GM23338 (cell line): ENCODE measurements at regions not wholly inside any gene's neighbourhood (a gene's known extent, or its start where the extent isn't known, plus 50 kb on each side); places are given as distances from the start of the nearest gene placed in this dataset.

ENCODE experiments used
- ATAC-seq: fragments of 200-7000 bp; cut with Tn5 transposase; 3 replicates; pipeline ENCODE4 v1.9.1; 2020
- DNase-seq: peaks from one replicate; pipeline ENCODE4 v3.0.0-alpha.2; 2015; ENCODE audit warnings: low spot score
- H2AFZ ChIP-seq: fragments of 200-600 bp; sonication (generic); 2 replicates; pipeline ENCODE4 v1.8.0; 2016; ENCODE audit warnings: antibody characterized with exemption, mild to moderate bottlenecking, moderate library complexity
- H3F3A ChIP-seq: fragments of 200-600 bp; sonication (generic); replicated peaks from 2 replicates; pipeline ENCODE4 v1.8.0; 2017; ENCODE audit warnings: antibody characterized with exemption, mixed run types, low read depth
- H3K27ac ChIP-seq: fragments of 200-600 bp; sonication (generic); 2 replicates; pipeline ENCODE4 v1.6.1; 2016; ENCODE audit warnings: low read depth
- H3K27me3 ChIP-seq: fragments of 200-600 bp; sonication (generic); 2 replicates; pipeline ENCODE4 v1.8.0; 2016; ENCODE audit warnings: mild to moderate bottlenecking, mixed run types, moderate library complexity; ENCODE audit not compliant: insufficient read depth
- H3K36me3 ChIP-seq: fragments of 200-600 bp; sonication (generic); 2 replicates; pipeline ENCODE4 v1.8.0; 2016; ENCODE audit warnings: mild to moderate bottlenecking; ENCODE audit not compliant: insufficient read depth
- H3K4me1 ChIP-seq: fragments of 200-600 bp; sonication (generic); 2 replicates; pipeline ENCODE4 v1.8.0; 2016; ENCODE audit warnings: mild to moderate bottlenecking, moderate library complexity; ENCODE audit not compliant: insufficient read depth
- H3K4me2 ChIP-seq: fragments of 200-600 bp; sonication (generic); 2 replicates; pipeline ENCODE4 v1.7.1; 2017; ENCODE audit warnings: mixed run types
- H3K4me3 ChIP-seq: fragments of 200-600 bp; sonication (generic); 2 replicates; pipeline ENCODE4 v1.6.1; 2016; ENCODE audit warnings: mixed run types
- H3K79me2 ChIP-seq: fragments of 200-600 bp; sonication (generic); replicated peaks from 2 replicates; pipeline ENCODE4 v1.8.0; 2017; ENCODE audit warnings: mild to moderate bottlenecking; ENCODE audit not compliant: insufficient read depth
- H3K9me2 ChIP-seq: fragments of 200-600 bp; sonication (generic); 2 replicates; pipeline ENCODE4 v1.8.0; 2017; ENCODE audit not compliant: insufficient read depth
- H4K20me1 ChIP-seq: fragments of 200-600 bp; sonication (generic); replicated peaks from 2 replicates; pipeline ENCODE4 v1.8.0; 2017; ENCODE audit warnings: mild to moderate bottlenecking; ENCODE audit not compliant: insufficient read depth
- H3K27ac Mint-ChIP-seq: 2 replicates; pipeline ENCODE4 v1.8.0; 2020; ENCODE audit warnings: inconsistent platforms, mild to moderate bottlenecking, moderate library complexity, mixed read lengths
- H3K27me3 Mint-ChIP-seq: 3 replicates; pipeline ENCODE4 v1.8.0; 2022; ENCODE audit warnings: low read depth, mild to moderate bottlenecking, moderate library complexity, mixed read lengths, inconsistent platforms; ENCODE audit not compliant: insufficient read depth, poor library complexity
- H3K36me3 Mint-ChIP-seq: 3 replicates; pipeline ENCODE4 v1.8.0; 2021; ENCODE audit warnings: low read depth, mild to moderate bottlenecking, inconsistent platforms, moderate library complexity, mixed read lengths
- H3K4me1 Mint-ChIP-seq: 3 replicates; pipeline ENCODE4 v1.8.0; 2020; ENCODE audit warnings: mild to moderate bottlenecking, inconsistent platforms, mixed read lengths
- H3K4me3 Mint-ChIP-seq: 3 replicates; pipeline ENCODE4 v1.8.0; 2021; ENCODE audit warnings: moderate library complexity, mild to moderate bottlenecking, inconsistent platforms, mixed read lengths
- H3K9me3 Mint-ChIP-seq: 3 replicates; pipeline ENCODE4 v1.8.0; 2020; ENCODE audit warnings: moderate library complexity, mild to moderate bottlenecking, inconsistent platforms, mixed read lengths
- CREB1 ChIP-seq: fragments of 250-450 bp; sonication (Bioruptor Pico); IDR thresholded peaks from 2 replicates; pipeline ENCODE4 v1.5.0; 2020; ENCODE audit warnings: low read depth, mild to moderate bottlenecking, moderate library complexity
- EZH2 ChIP-seq: fragments of 200-600 bp; sonication (generic); IDR thresholded peaks from one replicate; pipeline ENCODE4 v1.8.0; 2017; ENCODE audit warnings: antibody characterized with exemption, mild to moderate bottlenecking, low read depth; ENCODE audit not compliant: unreplicated experiment
- EZH2phosphoT487 ChIP-seq: fragments of 200-600 bp; sonication (generic); IDR thresholded peaks from one replicate; pipeline ENCODE4 v1.8.1; 2018; ENCODE audit warnings: antibody characterized with exemption; ENCODE audit not compliant: unreplicated experiment
- NANOG ChIP-seq: IDR thresholded peaks from 2 replicates; pipeline ENCODE4 v1.6.1; 2016; ENCODE audit warnings: antibody characterized with exemption, borderline replicate concordance
- POLR2AphosphoS5 ChIP-seq: IDR thresholded peaks from 2 replicates; pipeline ENCODE4 v1.6.1; 2016; ENCODE audit warnings: antibody characterized with exemption, low read depth
- STAT1 ChIP-seq: IDR thresholded peaks from one replicate; pipeline ENCODE4 v1.6.1; 2016; ENCODE audit warnings: antibody characterized with exemption; ENCODE audit not compliant: unreplicated experiment
- ZNF114 ChIP-seq: fragments of 250-450 bp; sonication (Bioruptor Pico); IDR thresholded peaks from 2 replicates; pipeline ENCODE4 v1.5.0; 2020; ENCODE audit warnings: mild to moderate bottlenecking, moderate library complexity
- ZNF331 ChIP-seq: fragments of 250-450 bp; sonication (Bioruptor Pico); IDR thresholded peaks from 2 replicates; pipeline ENCODE4 v1.5.0; 2020; ENCODE audit warnings: low read depth, mild to moderate bottlenecking, moderate library complexity
- TF ChIP-seq, protein P1 (sequence below), 2 experiments: fragments of 200-600 bp in 1 of 2; sonication (generic) in 1 of 2; conservative IDR thresholded peaks; 2 replicates each; pipeline versions ENCODE4 v1.5.1 to v1.6.1; 2016 to 2017; ENCODE audit warnings: antibody characterized with exemption in 2 of 2, low read depth in 2 of 2, mild to moderate bottlenecking in 2 of 2, moderate library complexity in 1 of 2
- TF ChIP-seq, protein P2 (sequence below): fragments of 250-450 bp; sonication (Bioruptor Pico); IDR thresholded peaks from 2 replicates; pipeline ENCODE4 v1.5.0; 2020; ENCODE audit warnings: mild to moderate bottlenecking, moderate library complexity
- TF ChIP-seq, protein P3 (sequence below): IDR thresholded peaks from one replicate; pipeline ENCODE4 v1.6.1; 2018; ENCODE audit warnings: antibody characterized with exemption; ENCODE audit not compliant: unreplicated experiment

DNA sequence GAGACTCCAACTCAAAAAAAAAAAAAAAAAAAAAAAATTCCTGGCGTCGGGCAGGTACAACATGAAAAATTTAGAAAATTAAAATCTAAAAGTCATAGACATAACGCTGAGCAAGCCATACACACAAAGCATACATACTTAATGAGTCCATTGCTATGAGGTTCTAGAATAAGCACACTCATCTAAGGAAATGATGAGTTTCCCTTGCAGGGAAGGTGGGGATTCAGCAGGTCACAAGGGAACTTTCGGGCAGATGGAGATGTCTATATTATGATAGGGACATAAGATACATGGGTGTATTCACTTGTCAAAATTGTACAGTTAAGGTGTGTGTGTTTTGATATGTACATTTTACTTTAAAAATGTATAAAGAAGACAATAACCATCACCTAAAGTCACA, 120.2 kb upstream of the LIPC start:
- no peaks in the 10 kb centered on the region for H4K20me1 ChIP-seq
- Mint-ChIP-seq H3K27ac (no peak overlapping the region), H3K4me3 (no peak overlapping the region), H3K36me3 (no peaks in the 10 kb centered on the region), H3K27me3 (peaks cover 2% of the 10 kb centered on the region), H3K9me3 (no peaks in the 10 kb centered on the region), H3K4me1 (peaks cover 17% of the 10 kb centered on the region)
- no peak overlapping the region for H3K4me3 ChIP-seq
- peaks cover 14% of the 10 kb centered on the region; the same call in 1 of the 2 replicates for H3K4me1 ChIP-seq
- no peak for DNase-seq
- no peak for ATAC-seq
- H3K9me2 ChIP-seq, result no peaks in the 10 kb centered on the region
- no peak overlapping the region for H3K27ac ChIP-seq
- H3K36me3 ChIP-seq, result no peaks in the 10 kb centered on the region
- no peak overlapping the region for H2AFZ ChIP-seq
- H3K27me3 ChIP-seq, result no peaks in the 10 kb centered on the region
- H3K4me2 ChIP-seq, result no peak overlapping the region
- TF ChIP-seq ZNF331 (no peak), EZH2 (no peak), ZNF114 (no peak), POLR2AphosphoS5 (no peak)
- no peaks in the 10 kb centered on the region for H3F3A ChIP-seq
- H3K79me2 ChIP-seq, result no peaks in the 10 kb centered on the region

DNA sequence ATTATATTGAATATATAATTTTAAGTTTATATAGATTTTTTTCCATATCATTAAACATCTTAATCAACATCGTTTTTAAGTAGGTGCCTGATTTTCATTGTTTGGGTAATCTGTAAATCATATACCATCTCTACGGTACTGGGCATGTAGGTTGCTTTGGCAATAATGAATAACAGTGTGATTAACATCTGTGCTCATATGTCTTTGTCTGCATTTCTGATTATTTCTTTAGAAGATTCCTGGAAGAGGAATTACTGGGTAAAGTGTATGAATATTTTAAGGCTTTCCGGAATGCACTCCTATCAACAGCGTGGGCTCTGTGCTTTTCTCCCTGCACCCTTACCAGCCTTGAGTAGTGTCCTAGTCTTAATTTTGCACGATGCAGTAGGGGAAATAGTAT, 119.8 kb upstream of the LIPC start:
- no peaks in the 10 kb centered on the region for H4K20me1 ChIP-seq
- DNase-seq, result no peak
- H3K4me1 ChIP-seq, result peaks cover 11% of the 10 kb centered on the region; the same call in 1 of the 2 replicates
- Mint-ChIP-seq H3K27ac (no peak overlapping the region), H3K27me3 (peaks cover 2% of the 10 kb centered on the region), H3K9me3 (no peaks in the 10 kb centered on the region), H3K36me3 (no peaks in the 10 kb centered on the region), H3K4me3 (no peak overlapping the region), H3K4me1 (peaks cover 12% of the 10 kb centered on the region)
- H2AFZ ChIP-seq, result no peak overlapping the region
- no peak overlapping the region for H3K4me3 ChIP-seq
- no peaks in the 10 kb centered on the region for H3K36me3 ChIP-seq
- H3K9me2 ChIP-seq, result no peaks in the 10 kb centered on the region
- ATAC-seq, result no peak
- H3K79me2 ChIP-seq, result no peaks in the 10 kb centered on the region
- no peaks in the 10 kb centered on the region for H3F3A ChIP-seq
- no peaks in the 10 kb centered on the region for H3K27me3 ChIP-seq
- no peak overlapping the region for H3K4me2 ChIP-seq
- no peak overlapping the region for H3K27ac ChIP-seq
- no peak for TF ChIP-seq POLR2AphosphoS5
- TF ChIP-seq, protein P1, sequence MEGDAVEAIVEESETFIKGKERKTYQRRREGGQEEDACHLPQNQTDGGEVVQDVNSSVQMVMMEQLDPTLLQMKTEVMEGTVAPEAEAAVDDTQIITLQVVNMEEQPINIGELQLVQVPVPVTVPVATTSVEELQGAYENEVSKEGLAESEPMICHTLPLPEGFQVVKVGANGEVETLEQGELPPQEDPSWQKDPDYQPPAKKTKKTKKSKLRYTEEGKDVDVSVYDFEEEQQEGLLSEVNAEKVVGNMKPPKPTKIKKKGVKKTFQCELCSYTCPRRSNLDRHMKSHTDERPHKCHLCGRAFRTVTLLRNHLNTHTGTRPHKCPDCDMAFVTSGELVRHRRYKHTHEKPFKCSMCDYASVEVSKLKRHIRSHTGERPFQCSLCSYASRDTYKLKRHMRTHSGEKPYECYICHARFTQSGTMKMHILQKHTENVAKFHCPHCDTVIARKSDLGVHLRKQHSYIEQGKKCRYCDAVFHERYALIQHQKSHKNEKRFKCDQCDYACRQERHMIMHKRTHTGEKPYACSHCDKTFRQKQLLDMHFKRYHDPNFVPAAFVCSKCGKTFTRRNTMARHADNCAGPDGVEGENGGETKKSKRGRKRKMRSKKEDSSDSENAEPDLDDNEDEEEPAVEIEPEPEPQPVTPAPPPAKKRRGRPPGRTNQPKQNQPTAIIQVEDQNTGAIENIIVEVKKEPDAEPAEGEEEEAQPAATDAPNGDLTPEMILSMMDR (conservative IDR thresholded peaks at IDR 0.05; ENCODE audit: low read depth in 2 of 2), result no peak
- TF ChIP-seq, protein P2, sequence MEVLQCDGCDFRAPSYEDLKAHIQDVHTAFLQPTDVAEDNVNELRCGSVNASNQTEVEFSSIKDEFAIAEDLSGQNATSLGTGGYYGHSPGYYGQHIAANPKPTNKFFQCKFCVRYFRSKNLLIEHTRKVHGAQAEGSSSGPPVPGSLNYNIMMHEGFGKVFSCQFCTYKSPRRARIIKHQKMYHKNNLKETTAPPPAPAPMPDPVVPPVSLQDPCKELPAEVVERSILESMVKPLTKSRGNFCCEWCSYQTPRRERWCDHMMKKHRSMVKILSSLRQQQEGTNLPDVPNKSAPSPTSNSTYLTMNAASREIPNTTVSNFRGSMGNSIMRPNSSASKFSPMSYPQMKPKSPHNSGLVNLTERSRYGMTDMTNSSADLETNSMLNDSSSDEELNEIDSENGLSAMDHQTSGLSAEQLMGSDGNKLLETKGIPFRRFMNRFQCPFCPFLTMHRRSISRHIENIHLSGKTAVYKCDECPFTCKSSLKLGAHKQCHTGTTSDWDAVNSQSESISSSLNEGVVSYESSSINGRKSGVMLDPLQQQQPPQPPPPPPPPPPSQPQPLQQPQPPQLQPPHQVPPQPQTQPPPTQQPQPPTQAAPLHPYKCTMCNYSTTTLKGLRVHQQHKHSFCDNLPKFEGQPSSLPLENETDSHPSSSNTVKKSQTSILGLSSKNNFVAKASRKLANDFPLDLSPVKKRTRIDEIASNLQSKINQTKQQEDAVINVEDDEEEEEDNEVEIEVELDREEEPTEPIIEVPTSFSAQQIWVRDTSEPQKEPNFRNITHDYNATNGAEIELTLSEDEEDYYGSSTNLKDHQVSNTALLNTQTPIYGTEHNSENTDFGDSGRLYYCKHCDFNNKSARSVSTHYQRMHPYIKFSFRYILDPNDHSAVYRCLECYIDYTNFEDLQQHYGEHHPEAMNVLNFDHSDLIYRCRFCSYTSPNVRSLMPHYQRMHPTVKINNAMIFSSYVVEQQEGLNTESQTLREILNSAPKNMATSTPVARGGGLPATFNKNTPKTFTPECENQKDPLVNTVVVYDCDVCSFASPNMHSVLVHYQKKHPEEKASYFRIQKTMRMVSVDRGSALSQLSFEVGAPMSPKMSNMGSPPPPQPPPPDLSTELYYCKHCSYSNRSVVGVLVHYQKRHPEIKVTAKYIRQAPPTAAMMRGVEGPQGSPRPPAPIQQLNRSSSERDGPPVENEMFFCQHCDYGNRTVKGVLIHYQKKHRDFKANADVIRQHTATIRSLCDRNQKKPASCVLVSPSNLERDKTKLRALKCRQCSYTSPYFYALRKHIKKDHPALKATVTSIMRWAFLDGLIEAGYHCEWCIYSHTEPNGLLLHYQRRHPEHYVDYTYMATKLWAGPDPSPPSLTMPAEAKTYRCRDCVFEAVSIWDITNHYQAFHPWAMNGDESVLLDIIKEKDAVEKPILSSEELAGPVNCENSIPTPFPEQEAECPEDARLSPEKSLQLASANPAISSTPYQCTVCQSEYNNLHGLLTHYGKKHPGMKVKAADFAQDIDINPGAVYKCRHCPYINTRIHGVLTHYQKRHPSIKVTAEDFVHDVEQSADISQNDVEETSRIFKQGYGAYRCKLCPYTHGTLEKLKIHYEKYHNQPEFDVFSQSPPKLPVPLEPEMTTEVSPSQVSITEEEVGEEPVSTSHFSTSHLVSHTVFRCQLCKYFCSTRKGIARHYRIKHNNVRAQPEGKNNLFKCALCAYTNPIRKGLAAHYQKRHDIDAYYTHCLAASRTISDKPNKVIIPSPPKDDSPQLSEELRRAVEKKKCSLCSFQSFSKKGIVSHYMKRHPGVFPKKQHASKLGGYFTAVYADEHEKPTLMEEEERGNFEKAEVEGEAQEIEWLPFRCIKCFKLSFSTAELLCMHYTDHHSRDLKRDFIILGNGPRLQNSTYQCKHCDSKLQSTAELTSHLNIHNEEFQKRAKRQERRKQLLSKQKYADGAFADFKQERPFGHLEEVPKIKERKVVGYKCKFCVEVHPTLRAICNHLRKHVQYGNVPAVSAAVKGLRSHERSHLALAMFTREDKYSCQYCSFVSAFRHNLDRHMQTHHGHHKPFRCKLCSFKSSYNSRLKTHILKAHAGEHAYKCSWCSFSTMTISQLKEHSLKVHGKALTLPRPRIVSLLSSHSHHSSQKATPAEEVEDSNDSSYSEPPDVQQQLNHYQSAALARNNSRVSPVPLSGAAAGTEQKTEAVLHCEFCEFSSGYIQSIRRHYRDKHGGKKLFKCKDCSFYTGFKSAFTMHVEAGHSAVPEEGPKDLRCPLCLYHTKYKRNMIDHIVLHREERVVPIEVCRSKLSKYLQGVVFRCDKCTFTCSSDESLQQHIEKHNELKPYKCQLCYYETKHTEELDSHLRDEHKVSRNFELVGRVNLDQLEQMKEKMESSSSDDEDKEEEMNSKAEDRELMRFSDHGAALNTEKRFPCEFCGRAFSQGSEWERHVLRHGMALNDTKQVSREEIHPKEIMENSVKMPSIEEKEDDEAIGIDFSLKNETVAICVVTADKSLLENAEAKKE, result no peak
- no peak for TF ChIP-seq NANOG
- no peak for TF ChIP-seq STAT1
- no peak for TF ChIP-seq EZH2phosphoT487
- no peak for TF ChIP-seq CREB1 (CRISPR knock-in tag)
- TF ChIP-seq, protein P3, sequence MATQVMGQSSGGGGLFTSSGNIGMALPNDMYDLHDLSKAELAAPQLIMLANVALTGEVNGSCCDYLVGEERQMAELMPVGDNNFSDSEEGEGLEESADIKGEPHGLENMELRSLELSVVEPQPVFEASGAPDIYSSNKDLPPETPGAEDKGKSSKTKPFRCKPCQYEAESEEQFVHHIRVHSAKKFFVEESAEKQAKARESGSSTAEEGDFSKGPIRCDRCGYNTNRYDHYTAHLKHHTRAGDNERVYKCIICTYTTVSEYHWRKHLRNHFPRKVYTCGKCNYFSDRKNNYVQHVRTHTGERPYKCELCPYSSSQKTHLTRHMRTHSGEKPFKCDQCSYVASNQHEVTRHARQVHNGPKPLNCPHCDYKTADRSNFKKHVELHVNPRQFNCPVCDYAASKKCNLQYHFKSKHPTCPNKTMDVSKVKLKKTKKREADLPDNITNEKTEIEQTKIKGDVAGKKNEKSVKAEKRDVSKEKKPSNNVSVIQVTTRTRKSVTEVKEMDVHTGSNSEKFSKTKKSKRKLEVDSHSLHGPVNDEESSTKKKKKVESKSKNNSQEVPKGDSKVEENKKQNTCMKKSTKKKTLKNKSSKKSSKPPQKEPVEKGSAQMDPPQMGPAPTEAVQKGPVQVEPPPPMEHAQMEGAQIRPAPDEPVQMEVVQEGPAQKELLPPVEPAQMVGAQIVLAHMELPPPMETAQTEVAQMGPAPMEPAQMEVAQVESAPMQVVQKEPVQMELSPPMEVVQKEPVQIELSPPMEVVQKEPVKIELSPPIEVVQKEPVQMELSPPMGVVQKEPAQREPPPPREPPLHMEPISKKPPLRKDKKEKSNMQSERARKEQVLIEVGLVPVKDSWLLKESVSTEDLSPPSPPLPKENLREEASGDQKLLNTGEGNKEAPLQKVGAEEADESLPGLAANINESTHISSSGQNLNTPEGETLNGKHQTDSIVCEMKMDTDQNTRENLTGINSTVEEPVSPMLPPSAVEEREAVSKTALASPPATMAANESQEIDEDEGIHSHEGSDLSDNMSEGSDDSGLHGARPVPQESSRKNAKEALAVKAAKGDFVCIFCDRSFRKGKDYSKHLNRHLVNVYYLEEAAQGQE, result no peak
- TF ChIP-seq EZH2, result no peak
